ENCODE measurements at regions not wholly inside any gene's neighbourhood (a gene's known extent, or its start where the extent isn't known, plus 50 kb on each side); places are given as distances from the start of the nearest gene placed in this dataset.

DNA sequence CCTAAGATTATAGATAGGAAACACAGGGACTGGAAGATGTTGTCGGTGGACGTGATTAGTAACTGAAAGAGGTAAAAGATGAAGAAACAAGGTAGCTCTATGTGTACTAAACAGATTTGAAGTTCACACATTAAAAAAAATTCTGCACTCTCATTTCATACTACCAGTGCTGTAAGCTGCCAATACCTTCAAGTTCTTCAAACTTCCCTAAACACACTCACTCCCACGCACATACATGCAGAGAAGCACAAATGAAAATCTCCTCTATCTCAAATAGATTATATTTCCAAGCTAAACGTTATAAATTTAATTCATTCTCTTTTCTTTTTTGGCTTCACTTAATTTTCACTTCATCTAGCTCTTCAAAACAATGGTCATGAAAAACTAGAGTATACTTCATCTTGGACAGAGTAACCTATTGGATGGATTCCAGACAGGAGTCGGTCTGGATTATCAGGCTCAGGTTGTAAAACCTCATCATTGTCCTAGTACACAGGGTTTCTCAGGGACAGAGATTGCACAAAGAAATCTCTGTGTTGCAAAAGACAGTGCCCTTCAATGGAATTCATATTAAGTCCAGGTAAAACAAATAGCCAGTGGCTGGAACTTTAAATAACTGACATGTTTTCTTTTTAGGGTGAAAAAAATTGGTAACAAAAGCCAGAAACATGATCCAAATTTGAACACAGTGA lies 408.1 kb upstream of the ZNF385D start:
- no peaks in the 10 kb centered on the region for H4K20me1 ChIP-seq (ENCODE audit: insufficient read depth, low read length)
- no peaks in the 10 kb centered on the region for H3K36me3 ChIP-seq (ENCODE audit: insufficient read depth, low read length)
- TF ChIP-seq EZH2 (IDR thresholded peaks at IDR 0.05; ENCODE audit: borderline replicate concordance, low read depth, low read length, severe bottlenecking): no peak
- TF ChIP-seq, protein P1, sequence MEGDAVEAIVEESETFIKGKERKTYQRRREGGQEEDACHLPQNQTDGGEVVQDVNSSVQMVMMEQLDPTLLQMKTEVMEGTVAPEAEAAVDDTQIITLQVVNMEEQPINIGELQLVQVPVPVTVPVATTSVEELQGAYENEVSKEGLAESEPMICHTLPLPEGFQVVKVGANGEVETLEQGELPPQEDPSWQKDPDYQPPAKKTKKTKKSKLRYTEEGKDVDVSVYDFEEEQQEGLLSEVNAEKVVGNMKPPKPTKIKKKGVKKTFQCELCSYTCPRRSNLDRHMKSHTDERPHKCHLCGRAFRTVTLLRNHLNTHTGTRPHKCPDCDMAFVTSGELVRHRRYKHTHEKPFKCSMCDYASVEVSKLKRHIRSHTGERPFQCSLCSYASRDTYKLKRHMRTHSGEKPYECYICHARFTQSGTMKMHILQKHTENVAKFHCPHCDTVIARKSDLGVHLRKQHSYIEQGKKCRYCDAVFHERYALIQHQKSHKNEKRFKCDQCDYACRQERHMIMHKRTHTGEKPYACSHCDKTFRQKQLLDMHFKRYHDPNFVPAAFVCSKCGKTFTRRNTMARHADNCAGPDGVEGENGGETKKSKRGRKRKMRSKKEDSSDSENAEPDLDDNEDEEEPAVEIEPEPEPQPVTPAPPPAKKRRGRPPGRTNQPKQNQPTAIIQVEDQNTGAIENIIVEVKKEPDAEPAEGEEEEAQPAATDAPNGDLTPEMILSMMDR (IDR thresholded peaks at IDR 0.05; ENCODE audit: borderline replicate concordance, extremely low read depth, low read length, poor library complexity, severe bottlenecking): no peak
- H3K4me3 ChIP-seq (ENCODE audit: low read depth in 1 of 2, low read length in 2 of 2): no peak overlapping the region
- DNase-seq (no peak), ATAC-seq (ENCODE audit: insufficient read depth, low read depth) (no peak)
- no peaks in the 10 kb centered on the region for H3K27me3 ChIP-seq (ENCODE audit: insufficient read depth, low read length, poor library complexity)
- no peak overlapping the region for H3K9ac ChIP-seq (ENCODE audit: low read depth, low read length)
- H3K79me2 ChIP-seq (ENCODE audit: insufficient read depth, low read length): no peaks in the 10 kb centered on the region
- no peak overlapping the region for H2AFZ ChIP-seq (ENCODE audit: low read depth, low read length)
- H3K4me2 ChIP-seq (ENCODE audit: insufficient read depth, low read length): no peak overlapping the region
- H3K4me1 ChIP-seq (ENCODE audit: insufficient read depth, low read length): no peaks in the 10 kb centered on the region
- no peaks in the 10 kb centered on the region for H3K9me3 ChIP-seq (ENCODE audit: insufficient read depth, low read length, severe bottlenecking)
- H3K27ac ChIP-seq (ENCODE audit: low read length): no peak overlapping the region

DNA sequence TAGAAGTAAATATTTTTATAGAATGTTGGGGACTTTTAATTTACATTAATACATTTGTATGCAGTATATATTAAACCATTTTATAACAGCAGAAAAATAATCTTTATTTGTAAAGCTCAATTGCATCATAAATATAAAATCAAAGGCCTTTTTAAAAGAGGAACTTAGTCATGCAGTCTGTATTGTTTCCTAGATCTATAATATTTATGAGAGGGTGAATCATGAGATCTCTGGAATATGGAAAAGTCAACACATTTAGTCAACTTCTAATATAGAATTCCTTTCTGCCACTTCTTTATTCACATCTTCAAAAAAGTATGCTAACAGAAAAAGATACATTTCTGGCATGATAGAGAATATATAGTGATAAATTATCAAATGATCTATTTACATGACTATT lies 410.3 kb upstream of the ZNF385D start:
- H3K4me3 ChIP-seq (ENCODE audit: low read depth in 1 of 2, low read length in 2 of 2): no peak overlapping the region
- no peak overlapping the region for H3K9ac ChIP-seq (ENCODE audit: low read depth, low read length)
- no peak overlapping the region for H3K27ac ChIP-seq (ENCODE audit: low read length)
- no peak for ATAC-seq (ENCODE audit: insufficient read depth, low read depth)
- H4K20me1 ChIP-seq (ENCODE audit: insufficient read depth, low read length): no peaks in the 10 kb centered on the region
- H3K9me3 ChIP-seq (ENCODE audit: insufficient read depth, low read length, severe bottlenecking): no peaks in the 10 kb centered on the region
- no peak for DNase-seq
- TF ChIP-seq, protein P1 (IDR thresholded peaks at IDR 0.05; ENCODE audit: borderline replicate concordance, extremely low read depth, low read length, poor library complexity, severe bottlenecking): no peak
- no peak for TF ChIP-seq EZH2 (IDR thresholded peaks at IDR 0.05; ENCODE audit: borderline replicate concordance, low read depth, low read length, severe bottlenecking)
- H3K79me2 ChIP-seq (ENCODE audit: insufficient read depth, low read length): no peaks in the 10 kb centered on the region
- no peaks in the 10 kb centered on the region for H3K27me3 ChIP-seq (ENCODE audit: insufficient read depth, low read length, poor library complexity)
- H3K4me1 ChIP-seq (ENCODE audit: insufficient read depth, low read length): no peaks in the 10 kb centered on the region
- H3K4me2 ChIP-seq (ENCODE audit: insufficient read depth, low read length): no peak overlapping the region
- no peak overlapping the region for H2AFZ ChIP-seq (ENCODE audit: low read depth, low read length)
- no peaks in the 10 kb centered on the region for H3K36me3 ChIP-seq (ENCODE audit: insufficient read depth, low read length)

DNA sequence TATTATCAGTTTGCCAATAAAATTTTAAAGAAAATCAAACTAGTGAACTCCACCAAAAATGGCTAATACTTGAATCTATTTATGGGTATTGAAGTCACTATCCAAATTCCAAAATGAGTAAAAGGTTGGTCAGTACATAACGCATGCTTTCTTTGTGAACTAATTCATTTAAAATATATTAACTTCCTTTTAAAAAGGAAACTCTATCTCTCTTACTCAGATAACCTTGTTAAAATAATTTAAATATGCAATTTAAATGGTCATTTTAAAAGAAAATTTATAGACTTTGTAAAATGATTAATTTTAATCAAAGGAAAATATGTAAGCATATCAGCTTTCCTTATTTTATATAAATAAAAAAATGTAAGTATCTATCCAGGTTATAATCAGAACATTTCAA lies 419.4 kb upstream of the ZNF385D start:
- Histone ChIP-seq H3K27me3 (ENCODE audit: insufficient read depth, low read length, poor library complexity) (no peaks in the 10 kb centered on the region), H3K9me3 (ENCODE audit: insufficient read depth, low read length, severe bottlenecking) (no peaks in the 10 kb centered on the region), H3K36me3 (ENCODE audit: insufficient read depth, low read length) (no peaks in the 10 kb centered on the region), H3K4me1 (ENCODE audit: insufficient read depth, low read length) (no peaks in the 10 kb centered on the region), H4K20me1 (ENCODE audit: insufficient read depth, low read length) (no peaks in the 10 kb centered on the region), H3K79me2 (ENCODE audit: insufficient read depth, low read length) (no peaks in the 10 kb centered on the region), H3K9ac (ENCODE audit: low read depth, low read length) (no peak overlapping the region), H3K4me2 (ENCODE audit: insufficient read depth, low read length) (no peak overlapping the region), H2AFZ (ENCODE audit: low read depth, low read length) (no peak overlapping the region), H3K4me3 (ENCODE audit: low read depth in 1 of 2, low read length in 2 of 2) (no peak overlapping the region), H3K27ac (ENCODE audit: low read length) (no peak overlapping the region)
- DNase-seq (no peak), ATAC-seq (ENCODE audit: insufficient read depth, low read depth) (no peak)
- TF ChIP-seq EZH2 (IDR thresholded peaks at IDR 0.05; ENCODE audit: borderline replicate concordance, low read depth, low read length, severe bottlenecking): no peak
- TF ChIP-seq, protein P1 (IDR thresholded peaks at IDR 0.05; ENCODE audit: borderline replicate concordance, extremely low read depth, low read length, poor library complexity, severe bottlenecking): no peak

Data from DND-41 (cell line).